CD4-positive, alpha-beta T cell treated with Interleukin-6 at 100 ng/mL for 8 hours (primary cell): ENCODE measurements at regions not wholly inside any gene's neighbourhood (a gene's known extent, or its start where the extent isn't known, plus 50 kb on each side); places are given as distances from the start of the nearest gene placed in this dataset.
"Not testable (repeated sequence)": the region's sequence is repeated elsewhere in the genome, so short reads cannot be mapped to it uniquely, and the experiment has no call there.

ENCODE experiments used
- DNase-seq: peaks from one replicate; pipeline ENCODE4 v3.0.0-alpha.2; 2020; ENCODE audit warnings: mixed read lengths, low spot score

DNA sequence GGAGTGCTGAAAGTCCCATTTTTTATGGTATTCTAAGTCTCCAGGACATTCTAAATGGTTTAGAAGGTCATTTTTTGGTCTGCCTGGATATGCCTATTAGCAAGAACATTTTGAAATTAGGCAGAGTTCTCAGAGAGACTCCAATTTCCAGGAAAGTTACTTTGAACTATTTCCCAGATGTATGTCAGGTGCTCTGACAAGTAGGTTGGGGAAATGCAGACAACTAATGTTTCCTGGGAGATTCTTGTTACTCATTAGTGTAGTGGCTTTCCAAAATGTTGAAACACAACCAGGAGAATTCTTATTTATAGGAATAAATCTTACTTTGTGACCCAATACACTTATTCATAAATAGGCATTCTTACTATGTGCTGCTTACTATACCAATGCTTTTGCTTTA, 268.4 kb downstream of the ZNF37A start:
- DNase-seq: not testable (repeated sequence)

GRCh38 chr10:38364073-38364472, 269.9 kb downstream of the ZNF37A start:
- not testable (repeated sequence) for DNase-seq

- DNase-seq: peak; percentile 8
These were observed 271.8 kb downstream of the ZNF37A start for GRCh38 chr10:38365917-38366316.

DNA sequence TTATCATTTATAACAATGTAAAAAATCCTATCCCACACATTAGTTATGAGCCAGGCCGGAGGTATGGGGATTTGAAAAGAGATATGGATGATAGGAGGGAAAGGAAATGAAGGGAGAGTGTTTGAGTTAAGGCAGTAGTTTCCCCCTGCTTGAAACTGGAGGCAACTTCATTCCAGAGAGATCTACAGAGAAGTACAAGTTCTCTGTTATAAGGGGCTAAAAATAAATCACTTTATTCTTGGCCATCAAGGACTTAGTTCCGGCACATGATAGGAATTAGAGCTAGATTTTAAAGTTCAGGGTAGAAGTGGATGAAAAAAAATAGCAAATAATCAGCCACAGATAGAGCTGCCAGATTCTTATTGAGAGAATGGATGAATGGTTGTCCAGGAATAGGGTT, 289.7 kb downstream of the ZNF37A start:
- DNase-seq: not testable (repeated sequence)

DNA sequence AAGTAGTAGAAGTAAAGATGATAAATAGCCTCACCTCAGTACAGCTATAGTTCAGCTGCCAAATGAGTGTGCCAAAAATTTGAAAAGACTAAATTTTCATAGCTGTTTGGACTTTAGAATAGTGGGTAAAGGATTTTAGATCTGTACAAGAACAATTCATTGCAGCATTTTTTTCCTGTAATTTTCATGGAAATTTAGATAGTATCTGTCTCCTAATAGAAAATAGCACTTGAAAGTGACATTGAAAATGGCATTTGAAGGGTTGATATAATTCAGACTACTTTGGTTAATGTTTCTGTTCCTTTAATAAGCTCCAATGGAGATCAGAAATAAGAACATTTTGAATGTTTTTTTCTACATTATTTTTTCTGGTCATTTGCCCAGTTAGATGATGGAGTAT, 292.7 kb downstream of the ZNF37A start:
- not testable (repeated sequence) for DNase-seq

DNA sequence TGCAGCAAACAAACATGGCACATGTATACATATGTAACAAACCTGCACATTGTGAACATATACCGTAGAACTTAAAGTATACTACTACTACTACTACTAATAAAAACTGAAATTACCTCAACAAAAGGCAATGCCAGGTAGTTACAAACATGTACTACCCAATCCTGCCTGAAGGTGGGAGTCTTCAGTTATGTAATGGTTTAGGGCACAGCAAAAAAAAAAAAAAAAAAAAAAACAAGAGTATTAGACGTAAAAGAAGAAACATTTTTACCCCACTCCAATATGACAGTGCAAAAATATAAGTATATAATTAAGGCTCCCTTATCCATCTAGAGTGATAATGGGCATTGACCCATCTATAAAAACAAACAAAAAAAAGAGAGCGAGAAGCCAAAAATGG, 296.6 kb downstream of the ZNF37A start:
- peak; percentile 11 for DNase-seq

- DNase-seq: not testable (repeated sequence)
These were observed 301.3 kb downstream of the ZNF37A start for GRCh38 chr10:38395465-38395864.

DNA sequence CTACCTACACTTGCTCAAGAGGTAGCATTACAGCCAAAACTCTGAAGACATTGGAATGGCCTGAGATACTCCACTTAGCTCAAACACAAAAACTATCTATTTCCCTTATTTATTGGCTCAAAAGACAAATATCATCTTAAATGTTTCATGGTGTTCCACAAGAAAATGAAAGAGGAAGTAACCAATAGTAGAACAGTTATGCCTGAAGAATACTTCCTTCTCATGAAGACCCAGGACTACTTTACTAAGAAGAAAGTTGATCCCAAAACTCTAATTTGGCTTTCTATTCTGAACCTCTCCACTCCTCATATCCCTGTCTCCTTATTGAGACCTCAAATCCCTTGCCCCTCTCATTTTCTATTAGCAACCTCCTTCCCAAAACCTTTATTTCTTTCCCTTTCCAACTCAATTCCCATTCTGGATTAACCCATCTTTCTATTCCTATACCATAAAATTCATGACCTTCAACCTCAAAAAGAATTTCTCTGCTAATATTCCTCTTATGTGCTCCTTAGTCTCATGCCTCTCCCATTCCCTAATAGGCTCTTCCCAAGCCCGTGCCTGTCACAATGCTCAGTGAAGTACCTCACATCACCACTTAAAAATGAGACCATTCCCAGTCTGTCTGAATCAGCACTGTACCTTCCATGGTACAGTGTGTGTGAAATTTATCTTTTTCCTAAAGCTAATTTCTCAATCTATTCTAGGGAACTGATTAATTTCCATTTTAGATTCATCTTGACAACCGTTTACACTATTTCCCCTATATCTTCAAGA, 302.2 kb downstream of the ZNF37A start:
- DNase-seq: not testable (repeated sequence)

DNA sequence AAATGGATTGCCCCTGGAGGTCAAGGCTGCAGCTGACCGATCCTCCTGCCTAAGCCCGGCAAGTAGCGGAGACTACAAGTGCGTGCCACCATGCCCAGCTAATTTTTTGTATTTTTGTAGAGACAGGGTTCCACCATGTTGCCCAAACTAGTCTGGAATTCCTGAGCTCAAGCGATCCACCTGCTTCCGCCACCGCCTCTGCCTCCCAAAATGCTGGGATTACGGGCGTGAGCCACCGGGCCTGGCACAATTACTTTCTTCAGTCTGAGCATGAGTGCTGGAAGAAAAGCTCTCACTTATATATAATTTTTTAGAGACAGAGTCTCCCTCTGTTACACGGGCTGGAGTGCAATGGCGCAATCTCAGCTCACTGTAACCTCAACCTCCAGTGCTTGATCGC, 307.4 kb downstream of the ZNF37A start:
- not testable (repeated sequence) for DNase-seq

DNA sequence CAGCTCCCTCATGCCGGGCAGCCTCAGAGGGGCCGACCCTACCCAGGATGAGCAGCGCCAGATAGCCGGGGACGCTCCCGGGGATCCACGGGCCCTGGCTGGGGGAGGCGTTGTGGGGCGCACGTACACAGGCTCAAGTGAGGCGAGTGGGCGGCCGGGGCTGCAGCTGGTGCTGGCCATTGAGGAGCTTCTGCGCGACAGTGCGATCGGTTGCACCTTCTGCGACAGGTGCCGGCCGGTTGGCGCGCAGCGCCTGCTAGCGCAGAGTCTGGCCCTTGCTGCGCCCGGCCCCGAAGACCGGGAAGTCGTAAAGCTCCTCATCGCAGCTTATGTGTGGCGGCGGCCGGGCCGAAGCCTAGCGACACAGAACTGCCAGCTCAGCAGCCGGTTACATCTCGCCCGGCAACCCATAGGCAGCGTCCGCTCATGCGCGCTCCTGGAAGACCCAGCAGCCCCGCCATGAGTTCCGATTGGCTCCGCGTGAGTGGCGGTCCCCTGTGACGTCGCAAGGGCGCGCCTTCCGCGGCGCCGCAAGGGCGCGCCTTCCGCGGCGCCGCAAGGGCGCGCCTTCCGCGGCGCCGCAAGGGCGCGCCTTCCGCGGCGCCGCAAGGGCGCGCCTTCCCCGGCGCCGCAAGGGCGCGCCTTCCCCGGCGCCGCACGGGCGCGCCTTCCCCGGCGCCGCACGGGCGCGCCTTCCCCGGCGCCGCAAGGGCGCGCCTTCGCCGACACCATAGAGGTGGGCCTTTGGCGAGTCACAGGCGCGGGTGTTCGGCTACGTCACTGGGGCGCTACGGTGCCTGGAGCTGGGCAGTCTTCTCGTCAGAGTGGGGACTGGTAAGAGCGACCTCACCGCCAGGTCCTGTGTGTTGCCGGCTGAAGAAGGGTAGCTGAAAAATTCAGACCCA, 308.6 kb downstream of the ZNF37A start:
- peak; percentile 93 for DNase-seq

DNA sequence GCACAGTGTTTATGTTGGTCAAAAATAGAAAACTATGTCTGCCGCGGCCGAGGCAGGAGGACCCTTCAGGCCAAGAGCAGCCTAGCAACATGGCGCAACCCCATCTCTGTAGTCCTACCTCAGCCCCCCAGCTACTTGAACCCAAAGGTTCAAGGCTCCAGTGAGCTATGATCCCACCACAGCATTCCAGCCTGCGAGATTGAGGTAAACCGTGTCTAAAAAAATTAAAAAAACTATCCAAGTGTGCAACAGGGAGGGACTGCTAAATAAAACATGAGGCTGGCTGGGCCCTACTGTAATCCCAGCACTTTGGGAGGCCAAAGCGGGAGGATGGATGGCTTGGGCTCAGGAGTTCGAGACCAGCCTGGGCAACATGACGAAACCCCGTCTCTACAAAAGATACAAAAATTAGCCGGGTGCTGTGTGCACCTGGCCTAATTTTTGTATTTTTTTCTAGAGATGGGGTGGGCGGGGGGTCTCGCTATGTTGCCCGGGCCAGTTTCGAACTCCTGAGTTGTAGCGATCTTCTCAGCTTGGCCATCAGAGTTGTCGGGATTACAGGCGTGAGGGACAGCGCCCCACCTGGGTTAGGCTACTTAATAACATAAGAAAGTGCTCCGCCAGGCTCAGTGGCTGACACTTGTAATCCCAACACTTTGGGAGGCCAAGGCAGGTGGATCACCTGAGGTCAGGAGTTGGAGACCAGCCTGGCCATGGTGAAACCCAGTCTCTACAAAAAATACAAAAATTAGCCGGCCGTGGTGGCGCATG, 309.4 kb downstream of the ZNF37A start:
- not testable (repeated sequence) for DNase-seq

- DNase-seq: not testable (repeated sequence)
These were observed 329.5 kb downstream of the ZNF37A start for GRCh38 chr10:38423634-38424033.

DNA sequence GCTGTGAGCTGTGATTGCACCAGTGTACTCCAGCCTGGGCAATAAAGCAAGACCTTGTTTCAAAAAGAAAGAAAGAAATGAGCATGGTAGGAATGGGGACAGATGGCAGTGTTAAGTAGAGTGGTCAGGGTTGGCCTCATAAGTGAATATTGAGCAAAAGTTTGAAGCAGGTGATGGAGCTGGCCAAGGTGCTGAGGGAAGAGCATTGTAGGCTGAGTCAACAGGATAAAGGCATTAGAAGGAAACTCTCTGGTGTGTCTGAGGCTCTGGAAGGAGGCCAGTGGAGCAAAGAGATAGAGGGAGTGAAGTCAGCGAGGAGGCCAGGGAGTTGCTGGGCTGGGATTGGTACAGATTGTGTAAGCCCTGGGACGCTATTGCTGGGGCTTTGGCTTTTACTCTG, 336.1 kb downstream of the ZNF37A start:
- not testable (repeated sequence) for DNase-seq

- DNase-seq: not testable (repeated sequence)
These were observed 343.2 kb downstream of the ZNF37A start for GRCh38 chr10:38437359-38437758.

DNA sequence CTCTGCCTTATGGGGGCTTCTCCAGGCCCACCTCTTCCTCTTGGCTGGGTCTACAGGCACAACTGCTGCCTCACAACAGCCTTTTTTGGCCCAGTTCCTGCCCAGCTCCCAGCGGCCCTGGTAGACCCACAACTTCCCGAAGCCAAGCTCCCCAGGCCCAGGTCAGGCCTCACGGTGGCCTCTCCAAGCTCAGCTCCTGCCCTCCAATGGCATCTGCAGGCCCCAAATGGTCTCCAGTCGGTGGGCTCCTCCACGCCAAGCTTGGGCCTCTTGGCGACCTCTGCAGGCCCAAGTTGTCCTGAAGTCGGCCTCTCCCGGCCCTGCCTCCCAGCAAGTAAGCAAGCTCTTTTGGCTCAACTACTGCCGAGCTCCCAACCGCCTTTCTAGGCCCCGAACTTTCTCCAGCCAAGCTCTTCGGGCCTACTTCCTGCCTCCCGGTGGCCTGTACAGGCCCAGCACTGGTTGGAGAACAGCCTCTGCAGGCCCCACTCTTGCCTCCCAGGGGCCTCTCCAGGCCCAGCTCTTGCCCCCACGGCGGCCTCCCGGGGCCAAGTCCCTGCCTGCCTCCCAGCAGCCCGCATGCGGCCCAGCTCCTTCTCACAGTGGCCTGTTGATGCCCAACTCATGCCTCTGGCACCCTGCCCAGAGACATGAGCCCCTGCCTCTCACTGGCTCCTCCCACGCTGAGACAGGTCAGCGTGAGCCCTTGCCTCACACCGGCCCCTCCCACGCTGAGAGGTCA, 354.6 kb downstream of the ZNF37A start:
- DNase-seq: not testable (repeated sequence)

- DNase-seq: not testable (repeated sequence)
These were observed 355.5 kb downstream of the ZNF37A start for GRCh38 chr10:38449618-38450017.

DNA sequence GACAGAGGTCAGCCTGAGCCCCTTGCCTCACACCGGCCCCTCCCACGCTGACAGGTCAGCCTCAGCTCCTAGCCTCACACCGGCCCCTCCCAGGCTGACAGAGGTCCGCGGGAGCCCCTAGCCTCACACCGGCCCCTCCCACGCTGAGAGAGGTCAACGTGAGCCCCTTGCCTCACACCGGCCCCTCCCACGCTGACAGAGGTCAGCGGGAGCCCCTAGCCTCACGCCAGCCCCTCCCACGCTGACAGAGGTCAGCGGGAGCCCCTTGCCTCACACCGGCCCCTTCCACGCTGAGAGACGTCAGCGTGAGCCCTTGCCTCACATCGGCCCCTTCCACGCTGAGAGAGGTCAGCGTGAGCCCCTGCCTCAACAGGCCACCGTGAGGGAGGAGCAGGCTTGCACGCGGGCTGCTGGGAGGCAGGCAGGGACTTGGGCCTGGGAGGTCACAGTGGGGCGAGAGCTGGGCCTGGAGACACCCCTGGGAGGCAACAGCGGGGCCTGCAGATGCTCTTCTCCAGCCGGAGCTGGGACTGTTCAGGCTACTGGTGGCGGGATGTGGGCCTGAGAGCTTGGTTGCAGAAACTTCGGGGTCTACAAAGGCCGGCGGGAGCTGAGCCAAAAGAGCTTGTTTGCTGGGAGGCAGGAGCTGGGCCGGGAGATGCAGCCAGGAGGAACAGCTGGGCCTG, 356.4 kb downstream of the ZNF37A start:
- not testable (repeated sequence) for DNase-seq

GRCh38 chr10:38451306-38451967, 357.3 kb downstream of the ZNF37A start:
- DNase-seq: not testable (repeated sequence)
